K562 (cell line): ENCODE measurements at regions not wholly inside any gene's neighbourhood (a gene's known extent, or its start where the extent isn't known, plus 50 kb on each side); places are given as distances from the start of the nearest gene placed in this dataset.

Experiments used
- ATAC-seq: fragments of 200-7000 bp; cut with Tn5 transposase; 3 replicates; pipeline ENCODE4 v1.9.1; 2020; ENCODE audit warnings: moderate library complexity
- BruUV-seq: library from RNA; stranded (reverse); fragments of 400-500 nt; replicated peaks from 2 replicates; lab custom pipeline; 2021; lab: Mats Ljungman, UMichigan
- CTCF ChIA-PET: fragments of 300-600 bp; formaldehyde crosslinking; extraction: SDS; loops from one replicate; lab custom pipeline; 2021; ENCODE audit warnings: low intra/inter-chr PET ratio; lab: Yijun Ruan, JAX
- POLR2A ChIA-PET: fragments of 300-600, 350-650 bp; sonication (Branson Sonifier 250); formaldehyde crosslinking; extraction: SDS; loops from one replicate; lab custom pipeline; 2021; ENCODE audit warnings: antibody characterized with exemption, inconsistent platforms; lab: Yijun Ruan, JAX
- DNase-seq, 4 experiments: peaks; one replicate each; pipeline versions ENCODE4 v3.0.0 to v3.0.0-alpha.2; 2011 to 2018; ENCODE audit warnings: low spot score in 3 of 4, mixed read lengths in 3 of 4; ENCODE audit errors: extremely low read depth in 1 of 4
- FAIRE-seq: peaks from 2 replicates; lab custom pipeline; 2011; peaks lifted over from hg19 to GRCh38; lab: Jason Lieb, UNC
- H2AFZ ChIP-seq: 2 replicates; pipeline ENCODE4 v1.6.0; 2011; ENCODE audit warnings: low read depth, low read length, control low read depth, inconsistent platforms
- H3K27ac ChIP-seq: fragments of 200-600 bp; 3 replicates; pipeline ENCODE4 v1.8.0; 2011; ENCODE audit warnings: low read depth, mild to moderate bottlenecking, control low read depth, inconsistent platforms, low read length, moderate library complexity, mixed read lengths; ENCODE audit errors: extremely low read depth
- H3K27me3 ChIP-seq, 2 experiments: fragments of 300-600 bp in 1 of 2; 2 replicates in 1 of 2; 3 replicates in 1 of 2; pipeline versions ENCODE4 v1.6.0 to v1.8.0; 2011; ENCODE audit warnings: inconsistent platforms in 2 of 2, low read length in 2 of 2, mild to moderate bottlenecking in 1 of 2, mixed read lengths in 1 of 2, moderate library complexity in 1 of 2; ENCODE audit not compliant: control insufficient read depth in 2 of 2, insufficient read depth in 2 of 2
- H3K36me3 ChIP-seq: fragments of 300-600 bp; 3 replicates; pipeline ENCODE4 v1.8.0; 2011; ENCODE audit warnings: mild to moderate bottlenecking, low read length, inconsistent platforms; ENCODE audit not compliant: control insufficient read depth, insufficient read depth
- H3K4me1 ChIP-seq, 2 experiments: fragments of 200-600 bp in 1 of 2; replicated peaks in 1 of 2; 2 replicates in 1 of 2; 3 replicates in 1 of 2; pipeline versions ENCODE4 v1.5.1 to v1.8.0; 2011; ENCODE audit warnings: inconsistent platforms in 2 of 2, low read length in 2 of 2, mild to moderate bottlenecking in 1 of 2, mixed read lengths in 1 of 2, moderate library complexity in 1 of 2; ENCODE audit not compliant: control insufficient read depth in 2 of 2, insufficient read depth in 2 of 2
- H3K4me2 ChIP-seq: 2 replicates; pipeline ENCODE4 v1.6.1; 2011; ENCODE audit warnings: low read length, control low read depth, inconsistent platforms, mixed read lengths; ENCODE audit not compliant: insufficient read depth
- H3K4me3 ChIP-seq: fragments of 200-600 bp; sonication (generic), shearing (Covaris generic); 2 replicates; pipeline ENCODE4 v1.5.1; 2016; ENCODE audit warnings: control low read depth, inconsistent platforms
- H3K79me2 ChIP-seq: fragments of 200-600 bp; 3 replicates; pipeline ENCODE4 v1.8.0; 2011; ENCODE audit warnings: low read length, inconsistent platforms; ENCODE audit not compliant: control insufficient read depth, insufficient read depth
- H3K9ac ChIP-seq, 2 experiments: 2 replicates each; pipeline versions ENCODE4 v1.6.0 to v1.6.1; 2011; ENCODE audit warnings: low read depth in 2 of 2, low read length in 2 of 2, control low read depth in 1 of 2, inconsistent platforms in 1 of 2, mild to moderate bottlenecking in 1 of 2, mixed read lengths in 1 of 2; ENCODE audit not compliant: insufficient read depth in 1 of 2
- H3K9me1 ChIP-seq: one replicate; pipeline ENCODE4 v1.6.0; 2011; ENCODE audit warnings: inconsistent platforms, mild to moderate bottlenecking, low read length, moderate library complexity; ENCODE audit not compliant: control insufficient read depth, insufficient read depth
- H3K9me3 ChIP-seq: replicated peaks from 2 replicates; pipeline ENCODE4 v1.5.1; 2011; ENCODE audit warnings: low read depth, low read length, inconsistent platforms; ENCODE audit not compliant: control insufficient read depth, insufficient read depth
- H4K20me1 ChIP-seq: replicated peaks from 2 replicates; pipeline ENCODE4 v1.6.1; 2011; ENCODE audit warnings: low read length, inconsistent platforms, mixed read lengths; ENCODE audit not compliant: control insufficient read depth, insufficient read depth
- CREBBP ChIP-seq: IDR thresholded peaks from one replicate; pipeline ENCODE4 v1.6.1; 2012; ENCODE audit warnings: low read depth, mild to moderate bottlenecking, control low read depth, inconsistent platforms, low read length
- CTCF ChIP-seq, 3 experiments: IDR thresholded peaks in 2 of 3; conservative IDR thresholded peaks in 1 of 3; 2 replicates each; pipeline ENCODE4 v1.5.1; 2011 to 2012; ENCODE audit warnings: low read length in 3 of 3, mild to moderate bottlenecking in 3 of 3, control low read depth in 2 of 3, improper control_type of control experiment in 1 of 3, inconsistent platforms in 1 of 3, low read depth in 1 of 3, mixed read lengths in 1 of 3, moderate library complexity in 1 of 3; ENCODE audit not compliant: insufficient read depth in 2 of 3
- DIDO1 ChIP-seq: fragments of 450-650 bp; IDR thresholded peaks from 2 replicates; pipeline ENCODE4 v1.6.1; 2016; ENCODE audit warnings: low read depth, missing biosample characterization, missing genetic modification characterization
- DMBX1 ChIP-seq: fragments of 250-450 bp; sonication (Bioruptor Pico); IDR thresholded peaks from 2 replicates; pipeline ENCODE4 v1.8.0; 2022; ENCODE audit warnings: inconsistent platforms, mild to moderate bottlenecking, moderate library complexity, borderline replicate concordance
- ELF4 ChIP-seq: fragments of 450-650 bp; formaldehyde crosslinking; IDR thresholded peaks from 2 replicates; pipeline ENCODE4 v1.4.0; 2022; ENCODE audit warnings: missing genetic modification characterization
- HMGN3 ChIP-seq: IDR thresholded peaks from 2 replicates; pipeline ENCODE4 v1.6.1; 2011; ENCODE audit warnings: borderline replicate concordance, low read depth, mild to moderate bottlenecking, mixed read lengths, low read length; ENCODE audit not compliant: insufficient read length; ENCODE audit errors: extremely low read depth
- KLF13 ChIP-seq: fragments of 450-650 bp; IDR thresholded peaks from 2 replicates; pipeline ENCODE4 v1.6.1; 2016; ENCODE audit warnings: missing genetic modification characterization, low read depth, mild to moderate bottlenecking, missing compliant biosample characterization, moderate library complexity, borderline replicate concordance
- MBD2 ChIP-seq: sonication (generic); IDR thresholded peaks from 2 replicates; pipeline ENCODE4 v1.6.1; 2016; ENCODE audit warnings: low read depth, borderline replicate concordance
- MXD1 ChIP-seq: fragments of 250-450 bp; sonication (Bioruptor Pico); IDR thresholded peaks from 2 replicates; pipeline ENCODE4 v1.8.0; 2021; ENCODE audit warnings: borderline replicate concordance, mild to moderate bottlenecking, moderate library complexity; ENCODE audit not compliant: poor library complexity, severe bottlenecking
- POLR2A ChIP-seq: fragments of 450-650 bp; conservative IDR thresholded peaks from 2 replicates; pipeline ENCODE4 v1.6.1; 2016
- SMAD2 ChIP-seq: fragments of 150-350 bp; IDR thresholded peaks from 2 replicates; pipeline ENCODE4 v1.6.1; 2014; ENCODE audit warnings: low read depth, mild to moderate bottlenecking, low read length
- SMC3 ChIP-seq: conservative IDR thresholded peaks from 2 replicates; pipeline ENCODE4 v1.6.1; 2011; ENCODE audit warnings: low read depth, low read length, improper control_type of control experiment; ENCODE audit not compliant: insufficient read depth
- STAG1 ChIP-seq: sonication (generic); formaldehyde crosslinking; IDR thresholded peaks from 2 replicates; pipeline ENCODE4 v1.5.0; 2020; ENCODE audit warnings: missing genetic modification reagents, borderline replicate concordance
- ZC3H11A ChIP-seq: IDR thresholded peaks from 2 replicates; pipeline ENCODE4 v1.6.1; 2012; ENCODE audit warnings: low read depth, low read length, improper control_type of control experiment
- WGBS: fragments of 100-300 bp; shearing (Covaris generic); methylation state at CpG from one replicate; pipeline ENCODE4 v1.1.6; 2016; ENCODE audit warnings: low coverage, mixed read lengths; ENCODE audit not compliant: insufficient coverage; ENCODE audit errors: missing lambda C conversion rate; 5-methylcytosine and 5-hydroxymethylcytosine counted together
- in situ Hi-C: fragments of 300-500 bp; cut with MboI; formaldehyde crosslinking; loops from 4 replicates; pipeline ENCODE4 v1.15.0; 2018; ENCODE audit warnings: inconsistent platforms, mixed read lengths
- intact Hi-C: fragments of 100-400 bp; cut with micrococcal nuclease; formaldehyde crosslinking; loops from 2 replicates; pipeline ENCODE4 v1.14.2; 2022
- TF ChIP-seq, protein P1 (sequence below): fragments of 250-450 bp; sonication (Bioruptor Pico); IDR thresholded peaks from 2 replicates; pipeline ENCODE4 v1.5.0; 2021
- TF ChIP-seq, protein P2 (sequence below): fragments of 450-650 bp; IDR thresholded peaks from 2 replicates; pipeline ENCODE4 v1.6.1; 2016

GRCh38 chr10:117818721-117819120 is 228.0 kb downstream of the RAB11FIP2 start (continued):
- no peak for TF ChIP-seq CTCF (IDR thresholded peaks at IDR 0.05 in 2 of 3, conservative IDR thresholded peaks at IDR 0.05 in 1 of 3; ENCODE audit: insufficient read depth in 2 of 3, low read depth in 1 of 3, low read length in 3 of 3)
- no peak for TF ChIP-seq MBD2

GRCh38 chr10:117819304-117819703 is 227.4 kb downstream of the RAB11FIP2 start:
- BruUV-seq, result no TSS peak
- CTCF ChIA-PET, result no interaction called here
- POLR2A ChIA-PET, result no interaction called here
- Histone ChIP-seq H3K79me2 (no peaks in the 10 kb centered on the region), H3K9me3 (no peaks in the 10 kb centered on the region), H2AFZ (no peak overlapping the region), H4K20me1 (no peaks in the 10 kb centered on the region), H3K27me3 (0 out of 5 replicates have a peak, but pooled peaks cover 0 to 2% of the 10 kb centered on the region in 2 experiments), H3K27ac (no peak overlapping the region), H3K36me3 (no peaks in the 10 kb centered on the region)
- ATAC-seq (no peak), DNase-seq (no peak), FAIRE-seq (no peak)
- 0% methylated on average over 3 of the region's 4 CpGs for WGBS
- intact Hi-C loops, result no loop called here
- in situ Hi-C loops, result no loop called here
- no peak for TF ChIP-seq SMC3
- TF ChIP-seq, protein P1, sequence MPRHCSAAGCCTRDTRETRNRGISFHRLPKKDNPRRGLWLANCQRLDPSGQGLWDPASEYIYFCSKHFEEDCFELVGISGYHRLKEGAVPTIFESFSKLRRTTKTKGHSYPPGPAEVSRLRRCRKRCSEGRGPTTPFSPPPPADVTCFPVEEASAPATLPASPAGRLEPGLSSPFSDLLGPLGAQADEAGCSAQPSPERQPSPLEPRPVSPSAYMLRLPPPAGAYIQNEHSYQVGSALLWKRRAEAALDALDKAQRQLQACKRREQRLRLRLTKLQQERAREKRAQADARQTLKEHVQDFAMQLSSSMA (CRISPR knock-in tag), result no peak
- TF ChIP-seq HMGN3, result no peak
- no peak for TF ChIP-seq POLR2A
- TF ChIP-seq DIDO1 (tag), result no peak
- no peak for TF ChIP-seq MXD1 (CRISPR knock-in tag)
- TF ChIP-seq DMBX1 (CRISPR knock-in tag), result no peak
- no peak for TF ChIP-seq ELF4 (CRISPR knock-in tag)
- TF ChIP-seq KLF13 (tag), result no peak
- TF ChIP-seq, protein P2, sequence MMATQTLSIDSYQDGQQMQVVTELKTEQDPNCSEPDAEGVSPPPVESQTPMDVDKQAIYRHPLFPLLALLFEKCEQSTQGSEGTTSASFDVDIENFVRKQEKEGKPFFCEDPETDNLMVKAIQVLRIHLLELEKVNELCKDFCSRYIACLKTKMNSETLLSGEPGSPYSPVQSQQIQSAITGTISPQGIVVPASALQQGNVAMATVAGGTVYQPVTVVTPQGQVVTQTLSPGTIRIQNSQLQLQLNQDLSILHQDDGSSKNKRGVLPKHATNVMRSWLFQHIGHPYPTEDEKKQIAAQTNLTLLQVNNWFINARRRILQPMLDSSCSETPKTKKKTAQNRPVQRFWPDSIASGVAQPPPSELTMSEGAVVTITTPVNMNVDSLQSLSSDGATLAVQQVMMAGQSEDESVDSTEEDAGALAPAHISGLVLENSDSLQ, result no peak
- no peak for TF ChIP-seq STAG1 (CRISPR knock-in tag)
- no peak for TF ChIP-seq ZC3H11A
- TF ChIP-seq SMAD2, result no peak
- no peak for TF ChIP-seq CREBBP
- TF ChIP-seq, all 486 proteins: peak for 0
- Histone ChIP-seq H3K4me3 (no peak overlapping the region), H3K4me2 (no peak overlapping the region), H3K4me1 (no peaks in the 10 kb centered on the region), H3K9ac (no peak overlapping the region), H3K9me1 (no peaks in the 10 kb centered on the region)
